ENCODE measurements at regions not wholly inside any gene's neighbourhood (a gene's known extent, or its start where the extent isn't known, plus 50 kb on each side); places are given as distances from the start of the nearest gene placed in this dataset.

DNA sequence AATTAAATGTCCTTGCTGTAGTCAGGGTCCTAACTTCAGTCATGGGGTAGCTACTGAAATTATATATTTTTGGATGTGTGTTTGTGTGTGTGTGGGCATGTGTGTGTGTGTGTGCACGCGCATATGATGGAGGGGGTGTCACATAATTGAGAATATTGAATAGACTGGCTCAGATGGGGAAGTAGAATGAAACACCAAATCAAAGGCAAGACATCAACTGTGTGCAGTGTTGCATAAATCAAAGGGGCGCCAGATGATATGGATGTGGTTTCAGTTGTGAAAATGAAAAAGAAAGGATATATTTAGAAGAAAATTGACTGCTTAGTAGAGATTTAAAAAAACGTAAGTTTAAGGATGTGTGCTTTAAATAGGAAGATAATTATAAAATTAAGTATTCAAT lies 144.2 kb upstream of the CEP162 start:
- no peak overlapping the region for H3K4me3 ChIP-seq (ENCODE audit: low read depth, low read length)
- TF ChIP-seq, protein P1, sequence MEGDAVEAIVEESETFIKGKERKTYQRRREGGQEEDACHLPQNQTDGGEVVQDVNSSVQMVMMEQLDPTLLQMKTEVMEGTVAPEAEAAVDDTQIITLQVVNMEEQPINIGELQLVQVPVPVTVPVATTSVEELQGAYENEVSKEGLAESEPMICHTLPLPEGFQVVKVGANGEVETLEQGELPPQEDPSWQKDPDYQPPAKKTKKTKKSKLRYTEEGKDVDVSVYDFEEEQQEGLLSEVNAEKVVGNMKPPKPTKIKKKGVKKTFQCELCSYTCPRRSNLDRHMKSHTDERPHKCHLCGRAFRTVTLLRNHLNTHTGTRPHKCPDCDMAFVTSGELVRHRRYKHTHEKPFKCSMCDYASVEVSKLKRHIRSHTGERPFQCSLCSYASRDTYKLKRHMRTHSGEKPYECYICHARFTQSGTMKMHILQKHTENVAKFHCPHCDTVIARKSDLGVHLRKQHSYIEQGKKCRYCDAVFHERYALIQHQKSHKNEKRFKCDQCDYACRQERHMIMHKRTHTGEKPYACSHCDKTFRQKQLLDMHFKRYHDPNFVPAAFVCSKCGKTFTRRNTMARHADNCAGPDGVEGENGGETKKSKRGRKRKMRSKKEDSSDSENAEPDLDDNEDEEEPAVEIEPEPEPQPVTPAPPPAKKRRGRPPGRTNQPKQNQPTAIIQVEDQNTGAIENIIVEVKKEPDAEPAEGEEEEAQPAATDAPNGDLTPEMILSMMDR (IDR thresholded peaks at IDR 0.05; ENCODE audit: insufficient read depth, low read length, missing control alignments): no peak
- POLR2A ChIA-PET: no interaction called here
- DNase-seq (ENCODE audit: low read depth, low spot score): no peak
- CTCF ChIA-PET: interaction anchor here (1.4 kb wide), 1 partner anchor 25 kb away, joined by 4 read pairs; no protein-coding TSS in a partner anchor

DNA sequence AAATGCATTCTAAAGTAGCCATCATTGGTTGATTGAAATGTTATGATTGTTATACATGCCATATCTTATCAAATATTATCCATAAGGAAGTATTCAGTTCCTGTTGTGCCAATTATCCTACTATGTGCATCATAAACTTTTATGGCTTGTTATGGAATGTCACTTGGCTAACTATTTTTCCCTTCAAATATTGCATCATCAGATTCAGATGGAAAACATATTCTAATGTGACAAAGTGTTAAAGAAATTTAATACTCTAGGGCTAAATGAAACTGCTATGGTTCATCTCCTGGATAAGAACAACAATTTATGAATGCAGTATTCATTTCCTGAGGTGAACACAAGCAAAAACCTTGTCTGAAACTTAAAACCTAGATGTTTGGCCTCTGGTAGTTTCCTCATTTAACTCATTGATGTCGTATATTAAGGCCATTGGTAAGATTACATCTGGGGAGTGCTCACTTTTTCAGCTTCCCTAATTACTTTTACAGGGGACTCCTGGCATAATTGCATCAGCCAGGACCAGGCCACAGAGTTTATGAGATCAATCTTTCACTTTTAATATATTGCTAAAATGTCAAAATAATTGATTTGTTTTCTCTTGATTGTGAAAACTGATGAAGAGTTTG lies 134.9 kb upstream of the CEP162 start:
- ChIA-PET CTCF (interaction anchor here (1.3 kb wide), 1 partner anchor 16 kb away, joined by 3 read pairs; no protein-coding TSS in a partner anchor), POLR2A (no interaction called here)
- no peak overlapping the region for H3K4me3 ChIP-seq (ENCODE audit: low read depth, low read length)
- TF ChIP-seq, protein P1 (IDR thresholded peaks at IDR 0.05; ENCODE audit: insufficient read depth, low read length, missing control alignments): no peak
- DNase-seq (ENCODE audit: low read depth, low spot score): no peak

DNA sequence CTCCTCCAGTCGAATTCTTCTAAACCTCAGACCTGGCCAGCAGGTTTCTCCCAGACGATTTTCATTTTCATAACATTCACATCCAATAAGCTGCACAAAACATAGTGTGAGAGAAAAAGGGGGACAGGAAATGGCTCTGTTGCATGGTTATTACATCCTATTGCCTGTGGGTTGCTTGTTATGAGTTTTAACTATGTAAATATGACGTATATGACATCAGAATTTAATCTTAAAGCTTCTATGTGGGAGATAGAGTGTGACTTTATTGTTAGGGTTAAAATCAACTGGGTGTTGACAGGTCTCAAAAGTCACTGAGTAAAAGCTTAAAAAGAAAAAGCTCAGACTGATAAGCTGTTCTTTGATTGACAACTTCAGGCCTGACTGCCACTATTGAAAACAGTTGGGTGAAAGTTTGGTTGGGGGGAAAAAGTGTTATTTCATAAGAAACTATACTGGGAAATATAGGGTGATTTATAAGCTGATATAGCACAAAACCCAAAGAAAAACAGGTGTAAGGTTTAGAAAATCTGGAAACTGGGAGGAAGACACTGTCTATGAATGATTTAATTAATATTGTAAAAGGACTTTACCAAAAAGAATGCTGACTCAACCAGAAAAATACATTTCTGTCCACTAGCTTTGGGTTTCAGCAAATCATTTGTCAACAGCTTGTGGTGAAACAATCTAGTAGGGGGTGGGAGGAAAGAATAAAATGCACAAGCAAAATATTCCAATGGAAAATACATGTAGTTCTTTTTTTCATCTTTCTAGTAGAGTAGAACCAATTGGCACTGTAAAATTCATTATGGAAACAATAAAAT lies 134.1 kb upstream of the CEP162 start:
- CTCF ChIA-PET: interaction anchor here (1.3 kb wide), 1 partner anchor 15 kb away, joined by 3 read pairs; no protein-coding TSS in a partner anchor
- no peak overlapping the region for H3K4me3 ChIP-seq (ENCODE audit: low read depth, low read length)
- TF ChIP-seq, protein P1 (IDR thresholded peaks at IDR 0.05; ENCODE audit: insufficient read depth, low read length, missing control alignments): no peak
- no peak for DNase-seq (ENCODE audit: low read depth, low spot score)
- POLR2A ChIA-PET: no interaction called here

DNA sequence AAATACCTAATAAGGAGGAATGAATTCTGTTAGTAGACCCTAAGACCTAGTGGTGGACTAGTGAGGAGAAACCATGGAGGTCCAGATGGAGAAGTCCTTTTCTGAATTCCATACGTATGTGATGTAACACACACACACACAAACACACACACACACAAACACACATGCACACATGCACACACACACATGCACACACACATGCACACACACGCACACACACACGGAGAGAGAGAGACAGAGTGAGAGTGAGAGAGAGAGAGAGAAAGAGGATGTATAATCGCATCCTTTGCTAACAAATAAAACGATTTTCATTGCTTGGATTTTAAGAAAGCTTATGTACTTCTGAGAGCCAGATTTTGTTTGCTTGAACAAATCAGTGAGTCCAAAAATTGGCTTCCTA lies 132.6 kb upstream of the CEP162 start:
- no peak for DNase-seq (ENCODE audit: low read depth, low spot score)
- ChIA-PET CTCF (no interaction called here), POLR2A (no interaction called here)
- TF ChIP-seq, protein P1 (IDR thresholded peaks at IDR 0.05; ENCODE audit: insufficient read depth, low read length, missing control alignments): no peak
- H3K4me3 ChIP-seq (ENCODE audit: low read depth, low read length): no peak overlapping the region

DNA sequence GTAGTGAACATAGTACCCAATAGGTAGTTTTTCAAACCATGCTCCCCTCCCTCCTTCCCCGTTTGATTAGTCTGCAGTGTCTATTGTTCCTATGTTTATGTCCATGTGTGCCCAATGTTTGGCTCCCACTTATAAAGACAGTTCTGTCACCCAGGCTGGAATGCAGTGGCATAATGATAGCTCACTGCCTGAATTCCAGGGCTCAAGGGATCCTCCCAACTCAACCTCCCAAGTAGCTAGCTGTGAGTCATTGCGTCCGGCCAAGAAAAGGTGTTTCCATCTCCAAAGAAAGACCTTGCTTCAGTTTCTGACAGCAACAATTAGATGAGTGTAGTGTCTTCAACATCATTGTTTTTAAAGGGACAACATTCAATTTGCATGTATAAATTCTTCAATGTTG lies 131.1 kb upstream of the CEP162 start:
- H3K4me3 ChIP-seq (ENCODE audit: low read depth, low read length): no peak overlapping the region
- TF ChIP-seq, protein P1 (IDR thresholded peaks at IDR 0.05; ENCODE audit: insufficient read depth, low read length, missing control alignments): no peak
- DNase-seq (ENCODE audit: low read depth, low spot score): no peak
- POLR2A ChIA-PET: interaction anchor here (1.0 kb wide), 1 partner anchor 76 kb away, joined by 3 read pairs; no protein-coding TSS in a partner anchor
- CTCF ChIA-PET: no interaction called here

DNA sequence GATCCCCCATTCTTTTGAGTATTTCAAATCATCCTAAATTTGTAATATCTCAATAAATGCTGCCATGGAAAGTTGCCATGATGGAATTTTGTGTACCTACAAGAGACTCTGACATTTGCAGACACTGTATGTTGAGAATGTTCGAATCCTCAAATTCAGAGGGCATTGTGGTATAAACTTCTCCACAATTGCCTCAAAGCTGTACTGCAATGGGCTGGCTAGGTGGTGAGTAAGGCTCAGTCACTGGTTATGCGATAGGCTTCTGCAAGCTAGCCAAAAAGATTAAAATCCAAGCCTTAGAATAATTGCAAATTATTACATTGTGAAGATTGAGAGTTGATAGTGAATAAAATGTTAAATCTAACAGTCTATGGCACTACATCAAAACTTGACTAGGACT lies 130.2 kb upstream of the CEP162 start:
- no peak overlapping the region for H3K4me3 ChIP-seq (ENCODE audit: low read depth, low read length)
- TF ChIP-seq, protein P1 (IDR thresholded peaks at IDR 0.05; ENCODE audit: insufficient read depth, low read length, missing control alignments): no peak
- no peak for DNase-seq (ENCODE audit: low read depth, low spot score)
- CTCF ChIA-PET: interaction anchor here (2.2 kb wide), 1 partner anchor 11 kb away, joined by 5 read pairs; no protein-coding TSS in a partner anchor
- POLR2A ChIA-PET: no interaction called here

Measured in AG04449 (cell line).